HG03103 (cell line): ENCODE measurements at regions not wholly inside any gene's neighbourhood (a gene's known extent, or its start where the extent isn't known, plus 50 kb on each side); places are given as distances from the start of the nearest gene placed in this dataset.

Source experiments
- ATAC-seq: cut with Tn5 transposase; IDR thresholded peaks from one replicate; pipeline ENCODE4 v1.9.1; 2021; ENCODE audit warnings: low read depth; ENCODE audit not compliant: unreplicated experiment

DNA sequence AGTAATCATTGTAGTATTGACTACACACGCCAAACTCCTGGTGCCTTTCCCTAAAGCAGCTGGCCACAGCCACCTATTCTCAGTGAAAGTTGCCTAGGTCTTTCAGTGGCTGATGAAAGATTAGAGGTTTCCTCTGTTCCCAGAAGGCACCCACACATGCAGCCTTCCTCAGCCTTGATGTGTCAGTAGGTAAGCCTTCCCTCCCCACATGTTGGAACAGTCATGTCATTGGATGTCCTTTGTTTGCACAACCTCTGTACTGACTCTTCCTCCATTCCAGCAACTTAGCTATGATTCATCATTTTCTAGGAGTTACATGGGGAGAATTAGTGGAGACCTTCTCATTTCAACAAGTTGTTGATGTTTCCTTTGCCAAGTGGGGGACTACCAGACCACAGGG, 630.8 kb upstream of the SLC39A10 start:
- no peak for ATAC-seq

DNA sequence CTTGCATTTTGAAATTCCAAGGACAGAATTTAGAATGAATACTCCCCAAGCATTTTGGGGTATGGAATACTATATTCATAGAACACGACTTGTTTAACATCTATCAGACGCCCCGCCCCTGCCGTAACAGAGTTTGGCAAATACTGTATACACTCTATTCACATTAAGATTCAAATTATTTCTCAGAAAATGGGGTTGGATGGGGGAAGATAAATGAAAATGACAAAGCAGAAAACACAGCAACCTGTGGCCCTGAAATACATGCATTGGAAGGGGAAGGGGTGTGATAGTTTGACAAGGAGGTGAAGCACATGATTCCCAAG, 634.6 kb upstream of the SLC39A10 start:
- no peak for ATAC-seq

DNA sequence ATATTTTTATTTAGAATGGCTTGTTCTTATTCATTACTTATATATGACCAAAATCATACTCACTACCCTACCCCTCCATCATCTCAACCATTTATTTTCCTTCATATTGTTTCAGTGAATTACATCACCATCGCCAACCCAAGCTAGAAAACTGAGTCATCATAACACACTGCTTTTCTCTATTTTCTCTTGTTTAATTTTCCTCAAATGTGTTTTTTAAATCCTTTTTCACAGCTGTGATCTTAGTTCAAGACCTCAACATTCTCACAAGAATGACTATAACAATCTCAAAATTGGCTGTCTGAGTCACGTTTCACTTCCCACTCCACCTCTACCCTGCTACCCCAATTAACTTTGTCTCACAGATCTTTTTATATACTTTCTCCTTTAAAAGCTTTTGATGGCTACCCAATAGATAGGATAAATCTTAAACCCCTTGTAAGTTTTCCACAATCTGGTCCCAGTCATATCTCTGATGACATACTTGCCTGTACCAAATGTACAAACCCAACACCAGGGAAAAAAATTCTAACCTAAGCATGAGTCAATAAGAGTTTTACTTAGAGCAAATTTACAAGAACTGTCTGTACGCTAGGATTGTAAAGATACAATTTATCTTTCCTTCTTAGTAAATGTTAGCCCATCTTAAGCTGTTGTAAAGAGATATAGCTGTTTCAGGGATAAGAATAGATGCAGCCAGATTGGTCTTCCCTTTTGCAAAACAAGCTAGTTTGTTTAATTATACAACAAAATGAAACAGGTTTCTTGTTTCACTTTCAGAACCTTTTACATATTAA, 635.1 kb upstream of the SLC39A10 start:
- ATAC-seq: peak; percentile 66

DNA sequence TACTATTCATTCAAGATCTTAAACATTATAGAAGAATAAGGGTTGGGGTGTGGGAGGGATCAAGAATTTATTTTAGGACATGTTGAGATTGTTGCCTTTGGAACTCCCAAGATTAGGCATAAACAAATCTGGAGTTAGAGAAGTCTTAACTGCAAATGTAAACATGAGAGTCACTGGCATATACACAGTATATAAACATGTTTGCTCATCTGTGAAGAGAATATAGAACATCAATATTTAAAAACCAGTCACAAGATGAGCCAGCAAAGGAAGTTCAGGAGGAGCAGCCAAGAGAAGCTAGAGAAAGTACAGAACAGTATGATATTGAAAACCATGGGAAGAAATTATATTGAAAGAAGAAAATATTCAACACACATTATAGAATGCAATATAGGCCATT, 638.6 kb upstream of the SLC39A10 start:
- no peak for ATAC-seq

DNA sequence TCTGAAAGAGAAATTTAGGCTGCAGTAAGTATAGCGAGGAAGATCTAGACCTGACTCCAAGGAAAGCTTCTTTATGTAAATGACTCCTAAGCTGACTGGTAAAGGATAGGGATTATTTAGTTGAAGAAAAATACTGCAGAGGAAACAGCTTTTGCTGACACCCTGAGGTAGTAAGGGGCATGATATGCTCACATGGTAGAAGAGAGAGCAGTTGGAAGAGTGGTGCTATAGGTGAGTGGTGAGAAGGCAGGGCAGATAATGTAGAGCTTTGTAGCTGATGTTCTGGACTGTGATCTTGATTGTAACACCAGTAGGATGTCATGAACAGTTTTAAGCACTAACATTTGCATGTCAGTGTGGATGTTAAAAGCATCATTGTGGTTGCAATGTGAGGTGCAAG, 639.1 kb upstream of the SLC39A10 start:
- no peak for ATAC-seq

DNA sequence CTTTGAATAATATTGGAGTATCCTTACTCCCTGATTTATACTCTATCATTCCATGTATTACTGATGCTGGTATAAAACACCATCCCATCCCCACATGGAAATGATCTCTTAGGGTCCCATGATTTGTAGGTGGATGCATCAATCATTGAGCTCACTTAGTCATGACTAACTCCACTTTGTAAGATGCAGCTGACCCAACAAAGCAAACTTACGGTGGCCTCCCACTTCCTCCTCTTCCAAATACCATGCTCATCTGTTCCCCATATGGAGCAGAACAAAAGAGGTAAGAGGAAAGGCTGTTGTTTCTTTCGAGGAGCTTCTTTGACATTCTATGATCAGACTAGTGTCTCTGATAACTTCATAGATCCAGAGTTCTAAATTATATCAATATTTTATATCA, 640.2 kb upstream of the SLC39A10 start:
- ATAC-seq: no peak

DNA sequence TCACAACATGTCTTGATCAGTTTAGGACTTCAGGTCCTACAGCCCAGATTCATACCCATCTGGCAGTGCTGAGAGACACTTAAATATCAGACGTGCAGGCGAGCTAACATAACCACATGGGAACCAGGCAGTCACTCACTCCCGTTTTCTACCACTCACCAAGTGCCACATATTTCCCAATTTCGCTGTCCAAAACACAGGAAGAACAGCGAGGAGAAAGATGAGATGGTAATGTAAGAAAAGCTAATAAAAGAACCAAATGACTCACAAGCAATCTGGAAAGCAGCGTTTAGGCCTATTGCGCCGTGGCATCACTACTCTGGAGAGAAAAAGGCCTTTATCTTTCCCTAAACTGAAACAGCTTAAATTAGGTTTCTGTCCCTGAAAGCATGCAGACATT, 647.8 kb upstream of the SLC39A10 start:
- no peak for ATAC-seq

DNA sequence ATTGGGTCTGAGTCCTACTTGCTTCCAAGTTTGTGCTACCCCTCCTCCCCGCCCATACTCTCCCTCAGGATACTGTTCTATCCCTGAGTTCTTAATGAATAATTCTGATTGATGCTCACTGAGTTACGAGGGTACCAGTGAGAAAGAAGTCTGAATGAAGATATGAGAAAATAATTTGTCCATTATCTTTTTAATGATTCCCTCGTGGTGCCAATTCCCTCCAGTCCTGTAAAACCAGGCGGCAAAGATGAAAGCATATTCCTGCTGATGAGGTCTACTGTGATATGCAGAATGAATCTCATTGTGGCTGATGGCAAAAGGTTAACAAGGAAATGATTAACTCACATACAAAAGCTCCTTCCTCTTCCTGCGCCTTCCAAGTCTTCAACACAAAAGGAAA, 650.2 kb upstream of the SLC39A10 start:
- no peak for ATAC-seq

DNA sequence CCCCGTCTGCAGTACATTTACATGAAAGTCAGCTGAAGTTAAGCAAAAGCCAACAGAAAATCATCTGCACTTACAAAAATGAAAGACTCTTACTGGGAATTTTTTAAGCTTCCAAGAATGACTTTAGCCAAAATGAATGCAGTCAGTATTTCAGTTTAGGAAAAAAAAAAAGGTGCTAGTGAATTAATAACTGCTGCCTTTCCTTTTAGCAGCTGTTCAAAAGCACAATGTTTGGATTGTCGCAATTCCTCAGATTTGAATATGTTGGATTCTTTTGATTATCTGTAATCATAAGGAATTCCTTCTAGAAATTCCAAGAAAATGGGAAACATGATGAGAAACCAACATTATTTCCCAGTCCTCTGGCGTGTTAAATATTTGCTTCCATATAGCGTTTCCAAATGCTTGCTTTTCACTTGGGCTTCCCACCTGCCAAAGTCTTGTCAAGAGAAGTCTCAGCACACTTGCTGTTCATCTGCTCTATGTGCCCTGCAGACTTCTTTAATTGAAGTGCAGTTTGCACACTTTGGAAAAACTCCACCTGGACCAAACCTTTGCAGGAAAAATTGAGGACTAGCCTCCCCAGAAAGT, 653.0 kb upstream of the SLC39A10 start:
- no peak for ATAC-seq

DNA sequence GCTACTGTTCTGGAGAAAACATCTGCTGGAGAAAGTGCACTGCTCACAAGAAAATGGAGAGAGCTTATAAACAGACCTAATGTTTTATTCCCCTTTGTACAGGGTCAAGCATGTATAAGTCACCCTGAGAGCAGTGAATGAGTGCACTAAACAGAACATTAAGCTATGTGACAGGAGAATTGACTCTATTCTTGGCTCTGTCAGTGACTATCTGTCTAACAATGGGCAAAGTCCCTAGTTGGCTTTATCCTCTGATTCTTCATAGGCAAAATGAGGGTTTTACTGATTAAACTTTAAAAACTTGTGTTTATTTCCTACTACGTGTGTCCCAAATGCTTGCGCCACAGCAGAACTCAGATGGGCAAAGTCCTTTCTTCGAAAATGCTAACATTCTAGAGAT, 655.1 kb upstream of the SLC39A10 start:
- no peak for ATAC-seq

DNA sequence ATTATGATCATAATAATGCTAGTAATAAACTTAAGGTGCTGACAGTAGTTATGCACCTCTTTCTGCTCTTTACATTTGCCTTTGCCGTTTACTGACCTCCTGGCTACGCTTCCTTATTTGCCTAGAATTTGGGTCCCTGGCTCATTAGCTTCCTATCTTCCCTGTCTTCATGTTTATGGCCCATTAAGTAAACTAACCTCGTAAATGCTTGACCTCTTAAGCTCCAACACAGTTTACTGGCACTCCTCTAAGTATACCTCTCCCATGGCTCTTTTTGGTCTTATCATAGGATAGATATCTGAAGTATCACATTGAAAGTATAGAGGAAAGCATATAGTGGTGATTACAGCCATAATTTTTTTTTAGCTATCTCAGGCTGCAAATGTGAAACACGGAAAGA, 657.3 kb upstream of the SLC39A10 start:
- no peak for ATAC-seq

DNA sequence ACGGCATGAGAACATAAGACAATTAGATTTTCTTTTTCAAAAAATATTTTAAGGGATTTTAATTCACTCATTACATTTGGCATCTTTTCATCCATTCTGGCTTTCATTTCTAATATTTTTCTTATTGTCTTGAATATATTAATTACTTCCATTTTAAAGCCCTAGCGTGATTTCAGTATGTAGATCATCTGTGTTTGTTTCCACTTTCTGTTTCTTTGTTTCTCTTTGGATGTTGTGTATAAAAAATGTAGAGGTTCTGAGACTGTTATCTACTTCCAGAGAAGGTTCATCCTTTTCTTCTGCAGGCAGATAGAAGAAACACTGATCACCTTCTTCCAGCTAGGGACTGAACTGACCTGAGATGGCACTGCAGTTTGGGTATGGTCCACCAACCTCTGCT, 664.4 kb upstream of the SLC39A10 start:
- no peak for ATAC-seq

DNA sequence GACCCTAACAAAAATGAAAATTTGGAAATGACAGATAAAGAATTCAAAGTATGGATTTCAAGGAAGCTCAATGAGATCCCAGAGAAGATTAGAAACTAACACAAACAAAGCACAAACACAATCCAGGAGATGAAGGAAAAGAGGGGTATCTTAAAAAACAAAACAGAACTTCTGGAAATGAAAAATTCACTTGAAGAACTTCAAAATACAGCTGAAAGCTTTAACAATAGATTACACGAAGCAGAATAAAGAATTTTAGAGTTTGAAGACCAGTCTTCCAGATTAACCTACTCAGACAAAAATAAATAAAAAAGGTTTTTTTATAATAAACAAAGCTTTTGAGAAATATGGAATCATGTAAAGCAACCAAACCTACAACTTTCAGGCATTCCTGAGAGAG, 671.8 kb upstream of the SLC39A10 start:
- no peak for ATAC-seq

DNA sequence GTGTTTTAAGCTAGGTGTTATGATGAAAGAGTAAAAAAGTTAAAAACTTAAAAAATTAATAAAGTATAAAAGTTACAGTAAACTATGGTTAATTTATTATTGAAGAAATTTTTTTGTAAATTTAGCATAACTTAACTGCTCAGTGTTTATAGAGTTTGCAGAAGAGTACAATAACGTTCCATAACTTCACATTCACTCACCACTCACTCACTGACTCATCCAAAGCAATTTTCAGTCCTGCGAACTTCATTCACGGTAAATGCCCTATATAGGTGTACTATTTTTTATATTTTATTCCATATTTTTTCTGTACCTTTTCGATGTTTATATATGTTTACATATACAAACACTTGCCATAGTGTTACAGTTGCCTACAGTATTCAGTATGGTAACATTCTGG, 694.8 kb upstream of the SLC39A10 start:
- no peak for ATAC-seq

DNA sequence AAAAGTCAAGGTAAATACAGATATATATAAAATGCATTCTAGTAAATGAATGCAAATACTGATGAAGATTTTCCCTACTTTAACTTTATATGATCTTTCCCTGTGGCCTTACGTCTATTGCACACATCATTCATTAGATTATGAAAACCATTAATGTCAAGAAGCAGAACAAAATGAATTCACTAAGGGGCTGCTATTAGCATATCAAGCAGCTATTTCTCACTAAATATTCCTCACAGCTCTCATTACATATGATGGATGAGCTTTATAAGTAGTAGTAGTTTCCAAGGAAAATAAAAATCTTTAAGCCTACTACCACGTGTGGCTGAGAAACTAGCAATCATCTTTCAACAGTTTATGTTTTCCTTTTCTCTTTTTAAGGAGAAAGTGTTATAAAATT, 702.8 kb upstream of the SLC39A10 start:
- no peak for ATAC-seq

DNA sequence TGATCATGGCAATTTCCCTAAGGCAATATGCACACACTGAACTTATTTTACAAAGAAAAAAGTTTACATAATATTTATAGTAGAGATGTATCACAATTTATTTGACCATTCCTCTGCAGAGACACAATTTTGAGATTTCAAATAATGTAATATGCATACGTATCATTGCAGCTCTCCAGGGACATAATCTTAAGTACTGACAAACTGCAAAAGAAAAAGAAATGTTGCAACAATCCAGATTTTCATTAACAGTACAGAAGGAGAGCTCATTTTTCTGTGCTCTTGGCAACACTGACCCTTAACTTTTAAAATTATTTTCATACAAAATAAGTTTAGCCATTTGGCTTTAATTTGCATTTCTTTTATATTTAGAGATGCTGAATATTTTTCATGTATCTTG, 710.2 kb upstream of the SLC39A10 start:
- ATAC-seq: no peak

DNA sequence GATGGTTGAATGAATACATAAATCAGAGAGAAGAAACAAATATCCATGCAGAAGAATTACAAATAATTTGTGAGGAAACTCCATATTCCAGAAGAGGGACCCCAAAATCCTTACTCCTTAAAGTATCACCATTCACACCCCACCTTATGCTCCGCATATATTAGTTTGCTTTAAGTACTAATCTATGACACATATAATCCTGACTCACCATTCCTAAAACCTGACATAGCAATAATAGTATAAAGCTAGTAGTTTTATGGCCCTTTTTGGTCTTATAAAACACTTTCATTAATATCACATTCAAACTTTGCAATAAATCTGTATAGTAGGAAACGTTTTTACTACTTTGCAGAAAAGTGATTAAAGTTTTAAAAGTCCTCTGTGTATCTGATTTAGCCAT, 719.0 kb upstream of the SLC39A10 start:
- no peak for ATAC-seq

DNA sequence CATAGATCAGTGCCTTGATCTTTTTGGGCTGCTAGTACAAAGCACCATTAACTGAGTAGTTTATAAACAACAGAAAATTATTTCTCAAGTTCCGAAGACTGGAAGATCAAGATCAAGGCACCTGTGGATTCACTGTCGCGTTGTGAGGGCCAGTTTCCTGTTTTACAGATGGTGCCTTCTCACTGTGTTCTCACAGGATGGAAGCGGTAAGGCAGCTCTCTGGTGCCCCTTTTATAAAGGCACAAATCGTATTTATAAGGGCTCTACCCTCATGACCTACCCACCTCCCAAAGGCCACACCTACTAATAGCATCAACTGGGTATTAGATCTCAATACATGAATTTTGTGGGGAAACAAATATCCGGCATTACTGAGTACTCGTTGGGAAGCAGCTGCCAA, 729.5 kb upstream of the SLC39A10 start:
- no peak for ATAC-seq

DNA sequence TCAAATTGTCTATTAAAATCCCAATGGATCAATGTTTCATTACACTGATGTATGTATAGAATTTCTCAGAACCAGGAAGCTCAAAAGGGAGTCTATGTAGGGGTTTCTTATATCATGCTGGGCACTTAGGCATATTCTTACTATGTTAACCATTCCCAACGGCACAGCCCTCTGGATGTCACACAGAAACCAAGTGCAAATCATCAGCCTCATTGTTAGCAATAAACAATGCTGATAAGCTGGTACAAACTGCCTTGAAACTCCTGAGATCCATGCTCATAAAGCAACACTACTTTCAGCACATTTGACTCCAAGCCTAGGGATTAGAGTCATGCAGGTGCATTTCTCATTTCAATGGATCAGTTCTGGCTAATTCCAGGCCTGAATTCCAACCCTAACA, 730.2 kb upstream of the SLC39A10 start:
- ATAC-seq: no peak

DNA sequence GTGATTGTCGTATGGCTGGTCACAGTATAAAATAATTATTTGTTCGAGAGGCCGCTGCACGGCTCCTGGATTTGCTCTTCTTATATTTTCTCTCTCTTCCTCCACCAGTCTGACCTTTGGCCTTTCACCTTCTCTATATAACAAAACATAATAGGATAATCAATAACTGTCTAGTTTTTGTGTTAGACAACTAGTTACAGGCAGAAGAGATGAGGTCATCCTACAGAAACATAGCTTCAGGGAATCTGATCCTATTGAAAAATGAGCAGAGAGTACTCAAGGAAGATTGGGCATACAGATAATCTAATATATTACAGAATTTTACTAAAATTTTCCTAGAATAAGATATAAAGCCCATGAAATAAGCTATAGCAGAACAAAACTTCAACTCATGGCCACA, 731.3 kb upstream of the SLC39A10 start:
- ATAC-seq: no peak

DNA sequence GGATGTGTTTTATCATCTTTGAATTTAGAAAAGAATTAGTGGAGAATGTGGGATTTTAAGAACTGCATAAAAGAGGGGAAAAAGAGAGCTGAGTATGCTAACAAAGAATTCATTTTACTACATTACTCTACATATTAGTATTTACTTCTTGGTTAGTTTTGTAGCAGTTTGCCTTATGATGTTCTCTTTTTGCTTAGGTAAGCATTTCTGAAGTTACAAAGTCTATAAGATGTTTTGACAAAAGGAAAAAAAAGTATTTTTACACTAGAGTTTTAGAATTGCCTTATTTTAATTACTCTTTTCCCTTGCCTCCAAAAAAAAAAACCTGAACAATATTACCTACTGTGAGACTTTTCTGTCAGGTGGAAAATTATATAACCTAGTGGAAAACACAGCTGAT, 739.5 kb upstream of the SLC39A10 start:
- no peak for ATAC-seq

DNA sequence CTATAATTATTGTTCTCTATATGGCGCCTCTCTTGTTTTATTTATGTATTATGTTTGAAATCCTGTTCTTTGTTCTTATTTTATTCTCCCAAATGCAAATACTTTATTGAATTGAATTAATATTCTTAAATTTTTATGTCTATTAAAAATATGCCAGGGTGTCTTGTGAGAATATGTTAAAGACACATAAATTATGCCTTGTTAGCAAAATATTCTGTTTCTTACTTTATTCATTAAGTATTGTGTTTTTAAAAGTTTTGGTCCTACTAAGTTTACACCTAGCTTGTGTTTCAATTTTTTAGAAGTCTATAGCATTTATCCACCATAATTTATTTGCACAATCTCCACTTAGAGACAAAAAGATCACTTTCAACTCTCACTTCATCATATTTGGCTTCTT, 741.5 kb upstream of the SLC39A10 start:
- no peak for ATAC-seq

DNA sequence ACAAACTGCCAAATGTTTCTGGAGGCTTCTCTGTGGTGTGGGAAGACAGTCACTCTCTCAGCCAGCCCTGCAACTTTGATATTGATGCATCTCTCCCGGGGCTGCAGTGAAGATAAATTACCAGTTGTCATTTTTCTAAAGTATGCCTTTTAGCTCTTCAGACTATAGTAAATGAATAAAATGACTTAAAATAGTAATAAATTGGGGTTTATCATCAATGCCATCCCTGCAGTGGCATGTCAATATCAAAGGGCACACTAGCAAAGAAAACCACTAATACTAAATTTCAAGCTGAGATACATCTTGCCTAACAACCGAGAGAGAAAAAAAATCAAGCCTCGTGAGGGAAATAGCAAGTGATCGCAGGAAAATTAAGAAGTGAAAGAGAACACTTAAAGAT, 749.5 kb upstream of the SLC39A10 start:
- no peak for ATAC-seq
